Nucleus accumbens (tissue), 56 donors: ENCODE measurements at regions not wholly inside any gene's neighbourhood (a gene's known extent, or its start where the extent isn't known, plus 50 kb on each side); places are given as distances from the start of the nearest gene placed in this dataset.

Source experiments
- DNase-seq, 56 donors: peaks; one replicate each; lab custom pipeline; 2025; lab: John Stamatoyannopoulos, UW

DNA sequence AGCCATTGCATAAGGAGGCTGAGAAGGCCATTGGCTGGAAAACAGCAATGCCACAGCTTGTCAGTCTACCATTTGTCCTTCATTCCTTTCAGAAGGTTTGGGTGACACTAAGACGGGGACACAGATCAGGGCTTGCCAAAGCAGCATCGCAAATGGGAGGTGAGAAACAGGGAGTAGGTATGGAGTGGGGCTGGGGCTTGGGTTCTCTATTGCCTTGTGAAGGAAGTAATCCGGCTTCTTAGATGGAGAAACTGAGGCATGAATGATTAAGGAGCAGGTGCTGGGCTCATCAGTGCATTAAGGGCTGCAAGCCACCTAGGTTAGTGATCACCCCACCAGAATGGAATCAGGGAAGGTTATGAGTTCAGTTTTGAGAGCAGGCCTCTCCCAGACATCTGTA is 115.6 kb upstream of the NMNAT3 start:
- no peak for DNase-seq

DNA sequence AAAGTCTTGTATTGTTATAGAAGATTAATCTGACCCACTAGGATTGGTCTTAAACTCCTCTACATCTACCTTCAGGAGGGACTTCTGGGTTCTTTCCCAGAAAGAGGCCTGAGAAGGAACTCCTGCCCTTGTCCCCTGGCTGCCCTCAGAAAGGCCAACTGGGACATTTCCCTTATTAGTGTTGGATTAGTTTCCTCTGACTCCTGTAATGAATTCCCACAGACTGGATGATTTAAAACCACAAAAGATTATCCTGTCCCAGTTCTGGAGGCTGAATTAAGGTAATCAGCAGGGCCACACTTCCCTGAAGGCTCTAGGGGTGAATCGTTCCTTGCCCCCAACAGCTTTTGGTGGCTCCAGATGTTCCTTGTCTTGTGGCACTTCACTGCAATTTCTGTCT is 102.8 kb upstream of the NMNAT3 start:
- no peak for DNase-seq

DNA sequence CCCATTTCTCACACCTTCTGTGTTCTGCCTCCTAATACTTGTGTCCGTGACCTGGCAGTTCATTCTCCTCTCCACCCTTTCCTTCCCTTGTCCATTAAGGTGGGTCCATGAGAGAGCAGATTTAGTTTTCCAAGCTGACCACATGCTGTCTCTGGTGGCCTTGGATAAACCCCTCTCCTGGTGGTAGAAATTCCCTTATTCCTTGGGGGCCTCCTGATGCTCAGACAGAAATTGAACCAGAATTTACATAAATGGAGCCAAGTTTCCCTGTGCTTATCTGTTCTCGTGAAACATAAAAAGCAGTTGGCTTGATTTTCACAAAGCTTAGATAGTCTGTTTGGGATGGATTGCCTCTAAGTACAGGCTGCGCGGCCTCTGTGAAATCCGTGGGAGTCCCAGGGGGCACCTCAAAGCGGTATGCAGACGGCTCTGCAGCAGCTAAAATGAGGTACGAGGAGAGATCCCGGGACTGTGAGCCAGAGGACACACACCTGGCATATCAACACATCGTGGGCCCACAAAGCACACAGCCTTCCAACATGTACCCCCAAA is 101.0 kb upstream of the NMNAT3 start:
- DNase-seq, result no peak

DNA sequence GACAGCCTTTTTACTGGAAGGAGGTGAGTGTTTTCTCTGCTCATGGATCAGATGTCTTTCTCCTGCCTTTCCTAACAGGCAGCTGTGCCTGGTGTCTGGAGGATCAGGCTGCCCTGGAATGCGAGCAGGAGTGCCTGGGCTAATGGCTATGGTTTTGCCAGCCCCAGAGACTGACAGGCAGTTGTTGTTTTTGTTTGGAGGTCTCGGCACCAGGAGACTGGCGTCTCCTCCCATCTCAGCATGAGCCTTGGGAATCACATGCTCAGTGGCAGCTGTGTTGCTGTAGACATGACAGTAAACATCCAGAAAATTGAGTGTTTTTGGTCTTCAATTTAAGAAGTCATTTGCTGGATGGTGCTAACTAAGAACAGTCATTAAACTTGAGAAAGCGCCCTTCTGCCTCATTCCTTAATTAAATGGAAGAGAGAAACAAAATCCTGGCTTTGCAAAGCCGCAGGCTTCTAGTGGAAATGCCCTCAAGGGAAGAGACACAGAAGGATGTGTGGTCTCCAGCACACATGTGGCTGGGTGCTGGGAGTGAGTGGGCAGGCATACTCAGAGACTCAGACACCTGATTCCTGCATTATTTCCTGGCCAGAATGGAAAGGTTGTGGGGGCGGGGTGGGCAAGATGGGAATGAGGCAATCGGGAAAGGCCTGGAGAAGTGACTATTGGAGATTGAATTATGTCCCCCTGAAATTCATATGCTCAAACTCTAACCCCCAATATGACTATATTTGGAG is 97.0 kb upstream of the NMNAT3 start:
- peak in 3 of 56 donors; percentile 2 to 5 (median 3) for DNase-seq

DNA sequence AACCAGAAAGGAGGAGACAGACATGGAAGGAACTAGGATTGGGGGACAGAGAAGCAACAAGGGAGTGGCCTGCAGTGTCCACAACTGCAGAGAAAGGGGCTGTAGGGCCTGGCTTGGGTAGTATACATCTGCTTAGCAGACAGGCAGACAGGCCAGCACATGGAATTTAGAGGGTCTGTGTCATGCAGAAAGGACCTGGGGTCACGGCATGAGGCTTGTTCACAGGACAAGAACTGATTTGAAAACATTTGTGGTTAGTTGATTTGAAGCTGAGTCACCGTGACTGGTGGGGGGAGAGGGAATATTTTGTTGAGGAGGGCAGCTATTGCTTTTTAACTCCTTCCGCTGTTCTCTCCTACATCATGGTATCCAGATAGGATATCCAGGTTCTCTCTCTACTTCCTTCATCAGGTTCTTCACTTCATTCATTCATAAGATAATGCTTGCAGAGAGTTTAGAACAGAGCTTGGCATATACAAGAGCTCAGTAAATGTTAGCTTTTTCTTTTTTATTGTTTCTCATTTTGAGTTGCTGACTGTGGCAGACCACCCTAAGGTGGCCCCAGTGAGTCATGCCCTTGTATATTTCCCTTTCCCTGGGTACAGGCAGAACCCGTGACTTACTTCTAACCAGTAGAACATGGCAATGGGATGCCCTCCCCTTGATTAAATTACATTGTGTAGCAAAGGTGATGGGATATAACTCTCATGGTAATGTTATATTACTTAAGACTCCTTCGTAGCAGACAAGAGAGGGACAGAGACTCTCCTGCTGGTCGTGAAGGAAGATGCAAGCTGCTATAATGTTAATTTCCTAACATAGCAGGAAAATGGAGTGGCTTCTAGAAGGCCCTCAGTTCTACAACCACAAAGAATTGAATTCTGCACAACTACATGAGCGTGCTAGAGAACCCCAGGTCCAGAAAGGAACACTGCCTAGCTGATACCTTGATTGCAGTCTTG is 95.0 kb upstream of the NMNAT3 start:
- no peak for DNase-seq

DNA sequence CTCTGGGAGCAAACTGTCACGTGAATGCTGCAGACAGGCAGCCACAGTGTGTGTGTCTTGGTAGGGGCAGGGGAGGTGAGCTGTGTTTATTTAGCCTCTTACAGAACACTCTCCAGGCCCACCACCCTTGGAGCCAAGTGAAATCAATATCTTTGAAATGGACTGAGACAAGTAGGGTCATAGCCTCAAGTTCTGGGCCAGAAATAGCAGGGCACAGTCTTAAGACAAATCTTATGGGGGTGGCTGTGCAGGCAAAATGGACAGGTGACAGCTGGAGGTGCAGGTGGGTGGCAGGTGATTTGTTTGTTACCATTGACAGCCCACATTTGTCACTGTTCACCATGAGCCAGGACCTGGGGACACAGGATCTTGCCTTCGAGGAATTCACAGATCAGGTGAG is 93.6 kb upstream of the NMNAT3 start:
- DNase-seq, result no peak

DNA sequence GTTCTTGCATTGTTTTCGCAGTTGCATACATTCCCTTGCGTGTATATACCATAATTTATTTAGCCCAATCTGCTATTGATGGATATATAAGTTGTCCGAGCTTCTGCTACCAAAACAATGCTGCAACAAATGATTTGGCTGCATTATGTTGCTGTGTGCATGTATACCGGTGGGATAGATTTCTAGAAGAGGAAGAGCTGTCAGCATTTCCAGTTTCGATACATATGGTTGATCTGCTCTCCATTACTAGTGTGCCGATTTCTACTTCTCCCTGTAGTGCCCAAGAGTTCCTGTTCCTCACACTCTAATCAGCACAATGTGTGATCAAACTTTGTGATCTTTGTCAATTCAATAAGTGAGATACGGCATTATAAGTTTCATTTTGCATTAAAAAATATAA is 92.8 kb upstream of the NMNAT3 start:
- no peak for DNase-seq

DNA sequence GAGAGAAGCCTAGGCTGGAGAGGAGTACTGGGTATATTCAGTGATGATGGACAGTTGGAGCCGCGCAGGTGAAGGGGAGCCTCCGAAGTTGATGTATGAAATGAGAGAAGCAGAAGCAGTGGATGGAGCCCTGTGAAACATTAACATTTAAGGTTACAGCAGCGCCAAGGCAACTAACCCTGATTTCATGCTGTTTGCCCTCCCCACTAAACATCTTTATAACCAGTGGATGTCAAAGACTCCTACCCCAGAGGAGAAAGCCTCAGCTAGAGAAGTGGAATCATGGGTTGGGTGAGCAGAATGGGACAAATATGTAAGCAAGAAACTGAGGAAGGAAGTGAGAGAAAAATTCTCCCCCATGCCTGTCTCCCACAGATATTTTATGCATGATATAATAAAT is 92.0 kb upstream of the NMNAT3 start:
- DNase-seq, result no peak

DNA sequence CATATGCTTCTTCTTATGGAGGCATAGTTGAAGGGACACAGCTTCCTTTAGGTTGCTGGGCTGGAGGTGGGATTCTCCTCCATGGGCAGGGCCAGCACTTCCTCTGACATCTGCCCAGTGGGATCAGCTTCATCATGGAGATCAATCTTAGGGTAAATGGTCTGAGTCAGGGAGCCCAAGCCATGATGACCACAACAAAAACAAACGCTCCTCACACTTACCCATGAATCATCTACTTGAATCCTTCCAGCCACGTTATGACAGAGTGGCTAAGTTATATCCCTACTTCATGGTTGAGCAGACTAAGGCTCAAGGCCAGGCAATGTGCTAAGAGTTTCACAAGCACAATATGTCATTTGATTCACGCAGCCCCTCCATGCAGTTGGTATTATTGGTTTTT is 87.2 kb upstream of the NMNAT3 start:
- DNase-seq, result no peak

DNA sequence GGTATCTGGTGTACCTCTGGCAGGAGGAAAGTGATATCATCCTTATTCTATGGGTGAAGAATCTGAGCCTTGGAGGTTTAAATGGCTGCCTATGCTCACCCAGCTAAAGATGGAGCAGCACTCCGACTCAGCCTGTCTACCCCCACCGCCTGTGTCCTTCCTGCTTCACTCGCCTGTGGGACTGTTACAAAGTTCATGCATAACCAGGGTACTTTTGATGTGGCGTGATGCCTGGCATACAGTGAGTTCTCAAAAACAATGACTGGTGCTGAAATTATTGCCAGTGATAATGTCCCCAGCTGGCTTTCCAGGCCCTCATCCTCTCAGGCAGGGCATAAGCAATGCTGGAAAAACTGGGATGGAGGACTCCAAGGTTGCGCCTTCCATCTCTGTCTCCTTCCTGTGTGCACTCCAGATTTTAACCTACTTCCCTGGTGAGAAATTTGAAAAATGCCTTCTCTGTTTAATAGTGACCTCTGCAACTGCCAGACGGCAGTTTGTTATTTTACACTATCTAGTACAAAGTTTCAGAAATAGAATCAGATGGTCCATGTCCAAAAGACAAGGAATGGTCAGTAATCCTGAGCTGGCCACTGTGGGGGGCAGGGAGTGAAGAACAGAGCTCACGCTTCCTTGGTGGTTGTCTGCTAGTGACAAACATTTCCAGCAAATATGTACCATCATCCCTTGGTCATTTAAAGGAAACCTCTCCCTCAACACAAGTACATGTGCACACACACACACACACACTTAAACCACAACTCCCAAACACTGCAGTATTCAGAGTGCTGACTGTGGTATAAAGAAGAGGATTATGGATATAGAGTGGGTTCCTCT is 86.5 kb upstream of the NMNAT3 start:
- no peak for DNase-seq

DNA sequence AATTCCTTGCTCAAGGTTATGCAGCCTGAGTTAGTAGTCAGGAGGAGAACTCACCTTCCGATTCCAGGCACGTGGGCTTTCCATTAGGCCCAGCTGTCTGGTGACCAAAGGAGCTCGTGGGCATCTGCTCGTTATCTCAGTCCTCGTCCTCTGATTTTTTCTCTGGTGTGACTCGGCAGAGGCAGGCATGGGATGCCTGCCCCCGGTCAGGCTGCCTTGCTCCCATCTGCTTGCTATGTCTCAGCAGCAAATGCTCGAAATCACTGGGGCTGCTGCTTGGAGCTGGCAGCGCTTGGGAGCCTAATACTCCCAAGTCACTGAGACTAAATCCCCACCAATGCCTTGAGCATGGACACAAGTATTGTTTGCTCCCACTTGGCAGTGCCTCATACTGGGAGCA is 84.5 kb upstream of the NMNAT3 start:
- DNase-seq, result no peak

DNA sequence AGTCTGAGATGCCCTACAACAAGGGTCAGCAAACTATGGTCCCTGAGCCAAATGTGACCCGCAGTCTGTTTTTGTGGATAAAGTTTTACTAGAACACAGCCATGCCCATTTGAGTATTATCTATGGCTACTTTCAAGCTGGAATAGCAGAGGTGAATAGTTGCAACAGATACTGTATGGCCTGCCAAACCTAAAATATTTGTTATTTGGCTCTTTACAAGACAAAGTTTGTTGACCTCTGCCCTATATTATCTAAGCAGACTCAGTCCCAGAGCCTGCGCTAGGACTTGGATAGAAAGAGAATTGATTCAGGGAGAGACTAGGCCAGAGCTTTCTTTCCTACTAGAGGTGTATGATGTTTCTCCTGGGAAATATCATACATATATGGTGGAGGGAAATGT is 81.7 kb upstream of the NMNAT3 start:
- no peak for DNase-seq

DNA sequence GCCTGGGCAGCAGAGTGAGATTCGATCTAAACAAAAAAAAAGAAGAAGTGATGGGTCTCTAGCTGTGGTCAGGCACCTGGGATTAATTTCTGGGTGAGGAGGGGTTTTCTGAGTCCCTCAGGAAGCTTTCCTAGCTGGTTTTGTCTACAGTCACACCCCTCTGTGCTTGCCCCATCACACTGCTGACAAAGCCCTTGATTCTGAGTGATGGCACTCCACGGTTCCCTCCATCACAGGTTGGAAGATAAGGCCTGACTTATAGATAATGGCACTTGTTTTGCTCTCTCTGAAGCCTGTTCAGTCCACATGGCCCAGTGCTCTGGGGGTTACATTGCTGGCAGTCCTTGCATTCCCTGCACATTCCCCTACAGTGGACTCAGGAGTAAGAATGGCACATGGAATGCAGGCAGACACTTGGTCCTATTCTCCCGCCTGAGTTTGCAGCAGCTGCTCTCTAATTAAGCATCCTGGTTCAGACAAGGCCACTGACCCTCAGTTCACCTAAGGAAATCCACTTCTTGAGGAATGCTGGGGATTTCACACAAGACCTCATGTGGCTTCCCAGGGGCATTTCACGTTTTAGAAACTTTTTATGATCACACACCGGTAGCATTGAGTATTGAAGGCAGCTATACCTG is 81.0 kb upstream of the NMNAT3 start:
- DNase-seq, result no peak

DNA sequence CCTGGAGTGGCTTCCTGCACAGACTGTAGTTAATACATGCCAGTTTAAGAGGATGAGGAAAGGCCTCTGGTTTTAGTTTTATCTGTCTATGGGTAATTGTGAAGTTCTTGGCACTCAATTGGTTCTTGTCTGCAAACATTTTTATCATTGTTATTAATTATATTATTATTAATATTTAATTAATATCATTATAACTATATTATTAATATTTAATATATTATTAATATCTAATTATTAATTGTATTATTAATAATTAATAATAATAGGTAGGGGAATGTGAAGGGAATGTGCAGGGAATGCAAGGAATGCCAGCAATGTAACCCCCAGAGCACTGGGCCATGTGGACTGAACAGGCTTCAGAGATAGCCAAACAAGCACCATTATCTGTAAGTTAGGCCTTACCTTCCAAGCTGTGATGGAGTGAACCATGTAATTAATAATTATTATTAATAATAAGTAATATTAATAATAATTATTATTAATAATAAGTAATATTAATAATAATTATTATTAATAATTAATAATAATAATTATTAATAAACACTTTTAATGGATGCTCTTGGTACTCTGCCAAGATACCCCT is 79.8 kb upstream of the NMNAT3 start:
- no peak for DNase-seq

DNA sequence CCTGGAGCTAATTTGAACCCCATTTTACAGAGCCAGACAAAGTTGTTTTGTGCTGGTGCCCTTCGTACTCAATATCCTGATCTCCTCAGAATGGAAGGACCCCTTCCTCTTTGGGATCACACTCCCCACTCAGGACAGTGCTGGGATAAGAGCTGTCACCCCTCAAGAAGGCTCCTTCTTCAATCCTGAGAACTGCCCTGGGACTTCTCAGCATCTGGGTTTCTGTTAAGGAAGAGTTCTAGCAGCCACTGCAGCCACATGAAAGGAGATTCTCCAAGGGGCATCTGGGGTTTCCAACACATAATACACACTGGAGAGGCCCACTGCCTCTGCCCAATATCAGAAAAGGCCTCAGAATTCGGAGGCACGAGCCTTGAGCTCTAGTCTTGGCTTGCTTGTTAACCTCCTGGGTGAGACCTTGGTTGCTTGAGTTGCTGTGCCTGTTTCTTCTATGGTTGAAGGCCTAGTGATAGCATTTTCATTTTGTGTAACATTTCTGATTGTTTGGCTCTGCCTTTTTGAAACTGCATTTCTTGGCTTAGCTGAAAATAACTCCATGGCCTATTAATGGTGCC is 78.8 kb upstream of the NMNAT3 start:
- no peak for DNase-seq

DNA sequence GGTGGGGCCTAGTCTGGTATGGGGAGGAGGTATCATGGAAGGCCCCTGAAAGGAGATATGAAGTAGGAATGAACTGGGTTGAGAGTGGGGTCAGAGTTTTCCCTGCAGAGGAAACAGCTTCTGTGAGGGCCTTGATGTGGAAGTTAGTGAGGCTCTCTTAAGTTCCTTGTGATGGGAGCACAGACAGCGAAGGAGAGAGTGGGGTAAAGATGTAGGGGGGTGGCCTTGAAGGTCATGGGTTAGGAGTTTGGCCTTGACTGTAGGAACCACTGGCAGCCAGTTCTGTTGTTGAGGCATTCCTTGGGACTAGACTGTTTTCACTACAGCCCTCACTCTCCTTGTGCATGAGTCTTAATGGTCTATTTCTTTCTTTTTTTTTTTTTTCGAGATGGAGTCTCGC is 77.8 kb upstream of the NMNAT3 start:
- DNase-seq, result no peak

DNA sequence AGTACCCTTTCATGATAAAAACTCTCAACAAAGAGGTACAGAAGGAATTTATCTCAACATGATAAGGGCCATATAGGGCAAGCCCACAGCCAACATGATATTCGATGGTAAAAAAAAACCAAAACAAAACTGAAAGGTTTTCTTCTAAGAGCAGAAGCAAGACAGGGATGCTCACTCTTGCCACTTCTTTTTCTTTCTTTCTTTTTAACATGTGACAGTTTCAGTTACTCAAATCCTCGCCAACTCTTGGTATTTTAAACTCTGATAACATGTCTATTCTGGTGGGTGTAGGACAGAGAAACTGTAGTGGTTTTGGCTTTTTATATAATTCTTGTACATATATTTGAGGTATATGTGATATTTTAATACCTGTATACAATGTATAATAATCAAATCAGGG is 74.0 kb upstream of the NMNAT3 start:
- DNase-seq, result no peak

DNA sequence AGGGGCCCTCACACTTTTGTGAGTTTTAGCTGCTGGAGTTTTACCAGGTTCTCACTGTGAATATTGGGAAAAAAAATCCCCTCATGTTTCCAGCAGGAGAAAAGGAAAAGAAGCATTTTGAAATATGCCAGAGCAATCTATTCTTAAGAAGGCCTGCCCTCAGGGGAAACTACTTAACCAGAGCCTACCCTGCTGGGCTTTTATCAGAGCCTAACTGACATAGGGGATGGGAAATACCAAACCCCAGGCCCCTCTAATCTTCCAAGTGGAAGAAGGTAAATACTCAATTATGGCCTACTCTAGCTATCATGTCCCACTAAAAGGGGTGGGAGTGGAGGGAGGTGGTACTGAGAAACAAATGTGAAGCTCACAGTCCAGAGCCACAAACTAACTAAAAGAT is 68.7 kb upstream of the NMNAT3 start:
- no peak for DNase-seq

DNA sequence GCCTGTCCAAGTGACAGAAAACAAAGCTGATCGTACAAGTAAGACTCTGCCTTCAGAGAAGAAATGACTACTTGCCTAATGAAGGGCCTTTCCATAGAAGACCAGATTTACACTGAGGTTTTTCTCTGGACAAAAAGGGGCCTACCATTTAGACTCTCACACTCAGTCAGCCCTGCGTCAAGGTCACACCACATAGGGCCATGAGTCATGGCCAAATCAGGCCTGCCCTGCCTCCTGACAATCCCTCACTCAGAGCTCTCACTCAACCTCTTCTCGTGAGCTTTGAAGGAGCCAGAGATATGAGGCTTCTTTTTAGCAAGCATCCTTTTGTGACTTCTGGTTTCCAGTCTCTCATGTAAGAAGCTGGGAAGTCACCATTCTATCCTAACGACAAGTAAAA is 68.1 kb upstream of the NMNAT3 start:
- DNase-seq, result no peak
